T-helper 2 cell treated with Interferon-gamma antibody and Interleukin-4, amounts not matched to agents 5 μg/mL and 100 μg/mL, for 36 hours (primary cell): ENCODE measurements at regions not wholly inside any gene's neighbourhood (a gene's known extent, or its start where the extent isn't known, plus 50 kb on each side); places are given as distances from the start of the nearest gene placed in this dataset.

Source experiments
- DNase-seq: peaks from one replicate; pipeline ENCODE4 v3.0.0; 2021; ENCODE audit warnings: low spot score
- H3K27ac Mint-ChIP-seq: one replicate; pipeline ENCODE4 v1.8.0; 2021; ENCODE audit warnings: mild to moderate bottlenecking, mixed read lengths
- H3K27me3 Mint-ChIP-seq: one replicate; pipeline ENCODE4 v1.8.0; 2021; ENCODE audit warnings: low read depth, mixed read lengths
- H3K36me3 Mint-ChIP-seq: one replicate; pipeline ENCODE4 v1.8.0; 2021; ENCODE audit warnings: low read depth, mixed read lengths
- H3K4me1 Mint-ChIP-seq: one replicate; pipeline ENCODE4 v1.8.0; 2021; ENCODE audit warnings: low read depth, mixed read lengths
- H3K4me3 Mint-ChIP-seq: one replicate; pipeline ENCODE4 v1.8.0; 2022; ENCODE audit warnings: mild to moderate bottlenecking, moderate library complexity, mixed read lengths
- H3K9me3 Mint-ChIP-seq: one replicate; pipeline ENCODE4 v1.8.0; 2021; ENCODE audit warnings: mixed read lengths

DNA sequence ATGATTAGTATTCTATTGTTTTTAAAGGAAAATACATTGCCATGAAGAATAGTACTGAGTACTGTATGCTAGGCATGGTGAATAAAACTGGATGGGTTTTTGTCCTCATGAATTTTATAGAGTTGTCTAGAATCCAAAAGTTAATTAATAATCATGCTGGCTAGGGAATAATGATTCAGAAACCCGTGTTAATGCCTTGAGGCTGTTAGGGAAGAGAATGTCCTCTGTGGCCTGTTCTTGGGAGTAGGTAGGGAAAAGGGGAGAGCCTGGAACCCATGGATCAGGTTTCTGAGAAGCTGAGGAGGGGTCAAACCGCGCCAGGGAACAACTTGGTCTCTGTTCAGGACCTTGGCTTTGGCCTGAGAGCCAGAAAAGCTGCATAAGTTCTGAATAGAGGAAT is 1376.3 kb upstream of the SLC10A2 start:
- no peaks in the 10 kb centered on the region for H3K27me3 Mint-ChIP-seq
- peaks cover 28% of the 10 kb centered on the region for H3K9me3 Mint-ChIP-seq

DNA sequence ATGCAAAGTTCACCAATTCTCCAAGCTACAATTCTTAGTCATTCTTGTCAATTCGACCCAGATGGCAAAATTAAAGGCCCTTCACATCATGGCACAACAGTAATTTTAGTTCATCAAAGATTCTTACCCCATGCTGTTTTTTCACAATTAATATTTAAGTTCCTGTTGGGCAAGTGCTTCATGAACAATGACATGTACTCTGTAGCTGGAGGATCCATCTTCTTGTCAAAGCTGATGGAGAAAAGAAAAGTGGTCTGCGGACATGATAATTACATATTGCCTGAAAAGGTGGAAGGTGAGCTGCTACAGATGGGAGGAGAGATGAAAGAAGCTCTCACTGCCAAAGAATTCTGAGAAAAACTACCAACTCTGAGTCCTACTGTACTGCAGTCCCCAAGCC is 1370.3 kb upstream of the SLC10A2 start:
- H3K36me3 Mint-ChIP-seq = no peaks in the 10 kb centered on the region
- no peak for DNase-seq
- no peak overlapping the region for H3K27ac Mint-ChIP-seq
- H3K4me1 Mint-ChIP-seq = no peaks in the 10 kb centered on the region
- H3K27me3 Mint-ChIP-seq = no peaks in the 10 kb centered on the region
- no peak overlapping the region for H3K4me3 Mint-ChIP-seq
- no peaks in the 10 kb centered on the region for H3K9me3 Mint-ChIP-seq

More for the DNA sequence above, 1376.3 kb upstream of the SLC10A2 start:
- DNase-seq = no peak
- Mint-ChIP-seq H3K4me1 (no peaks in the 10 kb centered on the region), H3K4me3 (no peak overlapping the region), H3K36me3 (no peaks in the 10 kb centered on the region), H3K27ac (no peak overlapping the region)

DNA sequence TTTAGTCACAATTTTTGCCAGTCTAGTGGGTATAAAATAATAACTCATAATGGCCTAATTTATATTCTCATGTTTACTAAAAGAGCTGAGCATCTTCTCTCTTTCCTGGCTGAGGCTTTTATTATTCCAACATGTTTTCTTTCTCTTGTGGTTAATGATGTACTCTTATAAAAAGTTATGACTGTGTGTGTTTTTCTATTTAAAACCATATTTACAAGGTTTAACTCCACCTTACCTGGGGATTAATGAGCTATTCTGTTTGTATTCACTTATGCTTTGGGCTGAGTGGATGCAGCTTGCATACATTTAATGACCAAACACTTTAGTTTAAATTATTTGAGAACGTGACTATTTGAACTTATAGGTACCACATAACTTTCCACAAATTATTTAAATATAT is 1365.7 kb upstream of the SLC10A2 start:
- DNase-seq = no peak
- Mint-ChIP-seq H3K27me3 (no peaks in the 10 kb centered on the region), H3K4me1 (no peaks in the 10 kb centered on the region), H3K4me3 (no peak overlapping the region), H3K27ac (no peak overlapping the region), H3K9me3 (peaks cover 5% of the 10 kb centered on the region), H3K36me3 (no peaks in the 10 kb centered on the region)

DNA sequence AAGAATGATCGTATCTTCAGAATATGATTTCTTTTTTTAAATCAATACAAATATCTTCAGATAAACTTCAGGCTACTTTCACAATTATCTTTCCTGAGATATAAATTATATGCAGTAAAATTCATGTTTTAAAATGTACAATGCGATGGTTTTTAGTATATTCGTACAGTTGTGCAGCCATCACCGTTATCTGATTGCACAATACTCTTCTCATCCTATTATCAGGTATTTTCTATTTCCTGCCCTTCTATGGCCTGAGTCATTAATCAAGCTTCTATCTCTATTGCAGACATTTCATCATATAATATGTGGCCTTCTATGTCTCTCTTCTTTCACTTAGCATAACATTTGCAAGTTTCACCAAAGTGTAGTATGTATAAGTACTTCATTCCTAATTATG is 1360.2 kb upstream of the SLC10A2 start:
- no peak overlapping the region for H3K4me3 Mint-ChIP-seq
- no peaks in the 10 kb centered on the region for H3K27me3 Mint-ChIP-seq
- DNase-seq = no peak
- no peaks in the 10 kb centered on the region for H3K4me1 Mint-ChIP-seq
- no peak overlapping the region for H3K27ac Mint-ChIP-seq
- no peaks in the 10 kb centered on the region for H3K36me3 Mint-ChIP-seq
- peaks cover 10% of the 10 kb centered on the region for H3K9me3 Mint-ChIP-seq

DNA sequence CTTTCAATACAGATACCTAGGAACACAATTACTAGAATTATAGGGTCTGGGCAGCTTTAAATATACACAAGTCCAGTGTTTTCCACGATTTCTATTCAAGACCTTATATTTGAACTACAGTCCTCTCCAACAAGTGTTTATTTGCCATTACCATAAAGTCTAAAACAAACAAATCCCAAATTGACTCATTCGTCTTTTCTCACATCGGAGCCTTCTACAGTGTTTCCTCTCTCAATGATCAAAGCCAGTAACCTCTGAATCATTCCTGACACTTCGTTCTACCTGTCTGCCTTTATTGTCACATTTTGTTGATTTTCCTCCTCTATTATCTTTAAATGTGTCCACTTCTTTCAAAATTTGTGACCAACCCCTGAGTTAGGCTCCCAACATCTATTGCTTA is 1356.5 kb upstream of the SLC10A2 start:
- no peaks in the 10 kb centered on the region for H3K36me3 Mint-ChIP-seq
- H3K4me3 Mint-ChIP-seq = no peak overlapping the region
- H3K9me3 Mint-ChIP-seq = peaks cover 5% of the 10 kb centered on the region
- no peaks in the 10 kb centered on the region for H3K4me1 Mint-ChIP-seq
- no peaks in the 10 kb centered on the region for H3K27me3 Mint-ChIP-seq
- no peak for DNase-seq
- no peak overlapping the region for H3K27ac Mint-ChIP-seq

DNA sequence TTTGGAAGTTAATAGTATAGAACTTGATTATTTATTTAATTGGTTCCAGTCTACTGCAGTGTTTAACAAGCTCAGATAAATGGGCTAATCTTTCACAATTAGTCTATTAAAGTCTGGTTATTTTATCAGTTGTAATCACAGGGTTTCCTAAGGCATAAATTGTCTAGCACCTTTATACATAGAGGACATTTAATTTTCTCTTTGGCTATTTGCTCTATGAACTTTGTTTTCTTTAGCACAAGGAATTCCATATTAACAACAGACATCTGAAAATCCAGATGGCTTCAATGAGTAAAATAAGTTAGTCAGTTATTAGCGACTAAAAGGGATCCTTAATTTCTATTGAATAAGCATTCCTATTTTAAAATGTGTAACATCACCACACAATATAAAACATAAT is 1350.8 kb upstream of the SLC10A2 start:
- no peaks in the 10 kb centered on the region for H3K4me1 Mint-ChIP-seq
- DNase-seq = no peak
- no peak overlapping the region for H3K4me3 Mint-ChIP-seq
- no peaks in the 10 kb centered on the region for H3K9me3 Mint-ChIP-seq
- no peak overlapping the region for H3K27ac Mint-ChIP-seq
- H3K36me3 Mint-ChIP-seq = no peaks in the 10 kb centered on the region
- no peaks in the 10 kb centered on the region for H3K27me3 Mint-ChIP-seq

DNA sequence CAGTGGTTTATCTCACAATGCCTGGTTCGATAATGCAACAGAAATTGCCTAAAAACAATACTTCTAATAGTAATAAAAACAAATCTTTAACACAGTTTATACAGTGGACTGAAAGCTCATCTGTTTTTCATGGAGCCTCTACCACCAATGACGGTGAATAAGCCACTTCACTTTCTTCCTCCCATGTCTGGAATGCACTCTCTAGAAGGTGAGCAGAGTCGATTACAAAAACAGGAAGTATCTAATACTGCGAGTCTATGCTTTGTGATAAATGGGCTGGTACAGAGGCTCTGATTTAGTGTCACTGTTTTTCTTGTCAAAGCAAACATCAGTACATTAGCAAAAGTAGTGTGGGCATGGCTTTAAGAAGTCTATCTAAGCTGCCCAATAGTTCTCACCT is 1348.6 kb upstream of the SLC10A2 start:
- H3K4me3 Mint-ChIP-seq = no peak overlapping the region
- no peak overlapping the region for H3K27ac Mint-ChIP-seq
- no peak for DNase-seq
- H3K27me3 Mint-ChIP-seq = no peaks in the 10 kb centered on the region
- no peaks in the 10 kb centered on the region for H3K9me3 Mint-ChIP-seq
- H3K4me1 Mint-ChIP-seq = no peaks in the 10 kb centered on the region
- no peaks in the 10 kb centered on the region for H3K36me3 Mint-ChIP-seq

DNA sequence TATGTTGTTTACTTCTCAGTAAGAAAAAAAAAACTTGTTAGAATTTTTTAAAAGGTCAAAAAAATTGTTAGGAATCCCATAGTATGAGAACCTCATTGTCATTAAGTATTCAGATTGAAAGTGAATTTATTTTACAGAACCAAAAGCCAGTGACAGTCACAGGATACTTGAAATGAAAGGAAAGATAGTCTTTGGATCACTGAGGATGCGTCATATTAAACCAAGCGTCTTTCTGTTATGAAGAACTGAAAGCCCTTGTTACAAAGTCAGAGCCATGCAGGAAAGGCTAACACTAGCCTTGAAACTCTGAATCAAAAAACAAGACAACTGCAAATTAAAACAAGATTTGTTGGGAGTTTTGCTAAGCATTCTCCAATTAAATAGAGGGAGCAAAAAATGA is 1348.0 kb upstream of the SLC10A2 start:
- Mint-ChIP-seq H3K27ac (no peak overlapping the region), H3K4me3 (no peak overlapping the region), H3K9me3 (no peaks in the 10 kb centered on the region), H3K4me1 (no peaks in the 10 kb centered on the region), H3K36me3 (no peaks in the 10 kb centered on the region), H3K27me3 (no peaks in the 10 kb centered on the region)
- DNase-seq = no peak

DNA sequence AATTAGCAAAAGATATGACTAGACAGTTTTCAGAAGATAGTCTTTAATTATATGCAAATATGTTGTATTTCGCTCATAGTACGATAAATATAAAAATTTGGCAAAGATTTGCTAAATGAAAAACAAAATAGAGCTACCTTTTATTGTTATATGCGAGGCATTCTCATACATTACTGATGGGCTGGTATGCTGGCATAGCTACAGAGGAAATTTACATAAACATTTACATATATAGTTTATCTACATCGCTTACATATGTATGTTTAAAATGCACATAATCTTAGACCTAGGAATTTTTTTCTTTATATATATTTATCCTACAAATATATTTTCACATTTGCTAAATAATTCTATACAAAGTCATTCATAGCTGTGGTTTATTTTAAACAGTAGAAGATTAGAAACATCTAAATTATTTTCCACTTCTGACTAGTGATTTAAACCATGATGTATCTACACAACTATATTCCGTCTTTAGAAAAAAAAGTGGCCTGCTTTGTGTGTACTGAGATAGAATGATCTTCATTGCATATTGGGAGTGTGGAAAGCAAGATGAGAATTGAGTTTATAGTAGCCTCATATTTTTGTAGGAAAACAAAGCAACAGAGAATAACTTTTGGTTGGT is 1345.0 kb upstream of the SLC10A2 start:
- Mint-ChIP-seq H3K27me3 (no peaks in the 10 kb centered on the region), H3K4me1 (no peaks in the 10 kb centered on the region), H3K36me3 (no peaks in the 10 kb centered on the region), H3K9me3 (no peaks in the 10 kb centered on the region), H3K27ac (no peak overlapping the region), H3K4me3 (no peak overlapping the region)
- DNase-seq = no peak

DNA sequence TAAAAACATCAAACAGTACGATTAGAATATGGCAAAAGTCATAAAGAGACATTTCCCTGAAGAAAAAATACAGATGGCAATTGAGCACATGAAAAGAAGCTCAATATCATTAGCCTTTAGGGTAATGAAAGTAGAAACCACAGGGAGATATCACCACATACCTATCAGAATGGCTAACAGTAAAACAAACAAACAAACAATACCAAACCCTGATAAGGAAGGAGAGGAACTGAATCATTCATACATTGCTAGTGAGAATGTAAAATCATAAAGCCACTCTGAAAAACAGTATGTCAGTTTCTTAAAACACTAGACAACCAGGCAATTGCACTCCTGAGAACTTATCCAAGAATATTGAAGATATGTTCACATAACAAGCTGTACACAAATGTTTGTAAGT is 1342.5 kb upstream of the SLC10A2 start:
- H3K27ac Mint-ChIP-seq = no peak overlapping the region
- no peak overlapping the region for H3K4me3 Mint-ChIP-seq
- H3K27me3 Mint-ChIP-seq = no peaks in the 10 kb centered on the region
- H3K4me1 Mint-ChIP-seq = no peaks in the 10 kb centered on the region
- no peaks in the 10 kb centered on the region for H3K36me3 Mint-ChIP-seq
- no peaks in the 10 kb centered on the region for H3K9me3 Mint-ChIP-seq
- DNase-seq = no peak

DNA sequence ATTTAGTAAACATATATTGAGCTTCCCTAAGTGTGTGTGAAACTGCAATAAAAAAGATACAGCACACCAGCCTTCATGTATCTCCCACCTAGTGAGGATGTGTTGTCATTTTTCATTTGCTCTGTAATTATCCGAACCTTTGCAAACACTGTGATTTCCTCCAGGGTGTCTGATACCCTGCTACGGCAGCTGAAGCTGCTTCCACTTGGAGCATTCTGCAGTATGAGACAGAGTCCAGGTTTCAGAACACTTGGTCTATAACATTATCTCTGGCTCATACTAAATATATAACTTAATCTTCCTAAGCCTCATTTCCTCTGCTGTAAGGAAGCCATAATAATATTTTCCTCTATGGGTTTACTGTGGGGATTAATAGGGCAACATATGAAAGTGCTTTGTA is 1338.1 kb upstream of the SLC10A2 start:
- Mint-ChIP-seq H3K4me3 (no peak overlapping the region), H3K4me1 (no peaks in the 10 kb centered on the region), H3K27ac (no peak overlapping the region), H3K36me3 (no peaks in the 10 kb centered on the region), H3K27me3 (no peaks in the 10 kb centered on the region), H3K9me3 (peaks cover 5% of the 10 kb centered on the region)
- DNase-seq = no peak

DNA sequence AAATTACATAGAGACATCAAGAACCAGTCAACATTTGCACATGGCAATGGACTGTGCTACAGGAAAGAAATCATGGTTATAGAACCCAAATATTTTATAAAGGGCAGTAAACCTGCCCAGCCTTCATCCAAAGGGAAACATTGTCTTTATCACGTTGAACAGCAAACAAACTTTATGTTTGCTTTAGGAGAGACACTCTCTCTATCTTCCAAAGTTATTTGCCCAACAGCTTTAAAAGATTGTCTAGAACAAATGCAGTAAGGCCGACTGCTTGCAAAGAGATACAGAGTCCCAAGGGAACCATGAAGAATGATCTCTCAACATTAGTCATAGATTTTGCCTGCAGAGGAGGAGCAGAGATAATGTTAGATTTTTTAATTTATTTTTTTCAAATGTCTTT is 1323.5 kb upstream of the SLC10A2 start:
- DNase-seq = no peak
- H3K36me3 Mint-ChIP-seq = no peaks in the 10 kb centered on the region

DNA sequence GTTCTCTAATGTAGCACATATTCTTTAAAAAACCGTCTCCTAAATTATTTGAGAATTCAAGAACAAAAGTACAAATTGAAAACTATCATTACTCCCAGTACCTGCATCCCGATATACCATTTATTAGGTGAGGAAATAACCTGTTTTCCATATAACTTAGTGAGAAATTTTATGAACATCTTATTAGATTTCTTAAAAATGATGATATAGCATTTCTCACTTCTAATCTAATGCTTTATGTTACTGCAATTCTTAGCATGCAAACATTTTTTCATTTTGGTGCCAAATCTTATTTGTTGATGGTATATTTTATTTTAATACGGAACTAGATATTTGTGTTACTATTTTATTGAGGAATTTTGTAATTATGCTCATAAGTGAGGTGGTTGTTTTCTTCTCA is 1321.3 kb upstream of the SLC10A2 start:
- H3K27ac Mint-ChIP-seq = no peak overlapping the region
- H3K4me1 Mint-ChIP-seq = no peaks in the 10 kb centered on the region
- H3K27me3 Mint-ChIP-seq = no peaks in the 10 kb centered on the region
- peaks cover 21% of the 10 kb centered on the region for H3K9me3 Mint-ChIP-seq
- DNase-seq = no peak
- no peaks in the 10 kb centered on the region for H3K36me3 Mint-ChIP-seq
- no peak overlapping the region for H3K4me3 Mint-ChIP-seq

More for the DNA sequence above, 1323.5 kb upstream of the SLC10A2 start:
- Mint-ChIP-seq H3K9me3 (peaks cover 21% of the 10 kb centered on the region), H3K4me1 (no peaks in the 10 kb centered on the region), H3K27ac (no peak overlapping the region), H3K4me3 (no peak overlapping the region), H3K27me3 (no peaks in the 10 kb centered on the region)

DNA sequence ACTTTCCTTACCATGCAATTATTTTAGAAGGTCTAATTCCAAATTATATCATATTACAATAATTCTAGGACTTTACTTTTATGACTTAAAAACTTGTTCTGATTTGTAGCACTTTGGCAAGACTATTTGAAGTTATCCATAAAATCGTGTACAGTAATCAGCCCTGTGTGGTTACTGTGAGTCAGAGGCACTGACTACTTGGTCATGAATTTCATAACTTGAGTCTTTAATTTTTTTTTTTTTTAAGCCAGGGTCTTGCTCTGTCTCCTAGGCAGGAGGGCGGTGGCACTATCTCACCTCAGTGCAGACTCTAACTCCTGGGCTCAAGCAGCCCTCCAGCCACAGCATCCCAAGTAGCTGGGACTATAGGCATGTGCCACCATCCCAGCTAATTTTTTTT is 1319.2 kb upstream of the SLC10A2 start:
- Mint-ChIP-seq H3K27ac (no peak overlapping the region), H3K4me3 (no peak overlapping the region), H3K36me3 (no peaks in the 10 kb centered on the region), H3K9me3 (peaks cover 16% of the 10 kb centered on the region), H3K4me1 (no peaks in the 10 kb centered on the region), H3K27me3 (no peaks in the 10 kb centered on the region)
- no peak for DNase-seq

DNA sequence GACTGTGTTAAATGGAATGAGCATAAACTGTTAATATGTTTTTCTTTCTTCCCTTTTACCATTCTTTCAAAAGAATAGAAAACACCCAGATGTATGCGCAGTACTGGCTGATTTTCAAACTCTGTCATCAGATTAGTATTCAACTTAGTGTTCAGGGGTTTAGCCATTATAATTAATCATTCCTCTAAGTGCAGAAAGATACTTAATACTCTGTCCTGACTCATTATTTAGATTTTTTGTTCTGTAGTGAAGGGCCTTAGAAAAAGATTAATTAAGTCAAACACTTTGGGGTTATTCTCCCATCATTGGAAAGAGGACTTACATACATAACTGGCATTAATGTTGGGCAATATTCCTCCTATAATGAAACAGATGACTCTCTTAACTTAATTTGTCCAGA is 1316.7 kb upstream of the SLC10A2 start:
- H3K27me3 Mint-ChIP-seq = no peaks in the 10 kb centered on the region
- no peaks in the 10 kb centered on the region for H3K4me1 Mint-ChIP-seq
- no peaks in the 10 kb centered on the region for H3K36me3 Mint-ChIP-seq
- no peak for DNase-seq
- H3K9me3 Mint-ChIP-seq = peaks cover 11% of the 10 kb centered on the region
- no peak overlapping the region for H3K27ac Mint-ChIP-seq
- H3K4me3 Mint-ChIP-seq = no peak overlapping the region
